Panc1 (cell line): ENCODE measurements at regions not wholly inside any gene's neighbourhood (a gene's known extent, or its start where the extent isn't known, plus 50 kb on each side); places are given as distances from the start of the nearest gene placed in this dataset.

Experiments
- ATAC-seq: fragments of 200-7000 bp; cut with Tn5 transposase; 2 replicates; pipeline ENCODE4 v1.9.1; 2020; ENCODE audit warnings: mild to moderate bottlenecking, moderate library complexity
- BruUV-seq: library from RNA; stranded (reverse); fragments of 400-500 nt; replicated peaks from 2 replicates; lab custom pipeline; 2021; lab: Mats Ljungman, UMichigan
- CTCF ChIA-PET: fragments of 300-600 bp; sonication (Branson Sonifier 250); formaldehyde crosslinking; loops from one replicate; lab custom pipeline; 2022; ENCODE audit warnings: antibody characterized with exemption; lab: Charles Lee
- POLR2A ChIA-PET: fragments of 300-600 bp; sonication (Branson Sonifier 250); formaldehyde crosslinking; loops from one replicate; lab custom pipeline; 2022; ENCODE audit warnings: antibody characterized with exemption; lab: Charles Lee
- DNase-seq: peaks from one replicate; pipeline ENCODE4 v3.0.0-alpha.2; 2010; ENCODE audit warnings: low read depth, low spot score
- H3K27ac ChIP-seq: 2 replicates; pipeline ENCODE4 v1.5.1; 2011; ENCODE audit warnings: mild to moderate bottlenecking, low read length, inconsistent platforms
- H3K27me3 ChIP-seq: fragments of 200-500 bp; sonication (Bioruptor generic); 2 replicates; pipeline ENCODE4 v1.6.0; 2014; ENCODE audit warnings: low read length, inconsistent platforms; ENCODE audit not compliant: control insufficient read depth, insufficient read depth
- H3K36me3 ChIP-seq: fragments of 200-500 bp; sonication (Bioruptor generic); 2 replicates; pipeline ENCODE4 v1.5.1; 2014; ENCODE audit warnings: inconsistent platforms, mild to moderate bottlenecking, low read length, moderate library complexity; ENCODE audit not compliant: control insufficient read depth, insufficient read depth
- H3K4me1 ChIP-seq: 2 replicates; pipeline ENCODE4 v1.5.1; 2011; ENCODE audit warnings: inconsistent platforms, mild to moderate bottlenecking, low read length, moderate library complexity; ENCODE audit not compliant: control insufficient read depth, insufficient read depth
- H3K4me3 ChIP-seq, 2 experiments: 2 replicates each; pipeline ENCODE4 v1.5.1; 2011 to 2012; ENCODE audit warnings: low read depth in 2 of 2, low read length in 2 of 2, mild to moderate bottlenecking in 2 of 2, inconsistent platforms in 1 of 2, moderate library complexity in 1 of 2
- H3K9me3 ChIP-seq: fragments of 200-500 bp; sonication (Bioruptor generic); 2 replicates; pipeline ENCODE4 v1.5.1; 2014; ENCODE audit warnings: low read depth, mild to moderate bottlenecking, inconsistent platforms, low read length, moderate library complexity; ENCODE audit not compliant: control insufficient read depth, insufficient read depth
- CTCF ChIP-seq: fragments of 450-650 bp; IDR thresholded peaks from 2 replicates; pipeline ENCODE4 v1.5.1; 2017; ENCODE audit warnings: mild to moderate bottlenecking
- POLR2AphosphoS5 ChIP-seq: IDR thresholded peaks from 2 replicates; pipeline ENCODE4 v1.6.1; 2012; ENCODE audit warnings: mild to moderate bottlenecking, low read depth, low read length, moderate library complexity
- REST ChIP-seq, 2 experiments: IDR thresholded peaks; 2 replicates each; pipeline ENCODE4 v1.6.1; 2011 to 2012; ENCODE audit warnings: low read depth in 2 of 2, control low read depth in 1 of 2, low read length in 1 of 2, mild to moderate bottlenecking in 1 of 2, moderate library complexity in 1 of 2; ENCODE audit not compliant: insufficient read depth in 1 of 2
- SIN3A ChIP-seq: IDR thresholded peaks from 2 replicates; pipeline ENCODE4 v1.6.1; 2012; ENCODE audit warnings: low read depth, mild to moderate bottlenecking, low read length, moderate library complexity, borderline replicate concordance; ENCODE audit not compliant: insufficient read depth
- TCF7L2 ChIP-seq: IDR thresholded peaks from 2 replicates; pipeline ENCODE4 v1.6.1; 2011; ENCODE audit warnings: mild to moderate bottlenecking, low read depth, low read length, inconsistent platforms
- in situ Hi-C: cut with HindIII; loops from 2 replicates; pipeline ENCODE4 v1.10.0; 2016; ENCODE audit warnings: low sequenced_read_pairs, low pct_unique_long_range_greater_than_20kb
- intact Hi-C: fragments of 100-400 bp; cut with micrococcal nuclease; formaldehyde crosslinking; loops from one replicate; pipeline ENCODE4 v1.10.0; 2022; ENCODE audit not compliant: unreplicated experiment

- TF ChIP-seq CTCF = no peak
- TF ChIP-seq SIN3A = no peak
- TF ChIP-seq REST (IDR thresholded peaks at IDR 0.05; ENCODE audit: insufficient read depth in 1 of 2, low read depth in 2 of 2, low read length in 1 of 2) = no peak
- no peak for TF ChIP-seq POLR2AphosphoS5
- no peak for TF ChIP-seq TCF7L2
- ChIA-PET CTCF (no interaction called here), POLR2A (no interaction called here)
- BruUV-seq = no TSS peak
- intact Hi-C loops (no loop called here), in situ Hi-C loops (no loop called here)
- Histone ChIP-seq H3K4me3 (no peak overlapping the region), H3K36me3 (no peaks in the 10 kb centered on the region), H3K27ac (no peak overlapping the region), H3K9me3 (no peaks in the 10 kb centered on the region), H3K4me1 (no peaks in the 10 kb centered on the region), H3K27me3 (no peaks in the 10 kb centered on the region)
- DNase-seq = no peak
- ATAC-seq = no peak
These were observed 150.3 kb upstream of the GPR12 start for GRCh38 chr13:26910754-26911465.

- ChIA-PET POLR2A (no interaction called here), CTCF (no interaction called here)
- in situ Hi-C loops (no loop called here), intact Hi-C loops (no loop called here)
- DNase-seq = no peak
- H3K27ac ChIP-seq = no peak overlapping the region
- H3K4me3 ChIP-seq = no peak overlapping the region
- H3K9me3 ChIP-seq = no peaks in the 10 kb centered on the region
- TF ChIP-seq POLR2AphosphoS5 (no peak), TCF7L2 (no peak), REST (IDR thresholded peaks at IDR 0.05; ENCODE audit: insufficient read depth in 1 of 2, low read depth in 2 of 2, low read length in 1 of 2) (no peak), SIN3A (no peak), CTCF (no peak)
- no peaks in the 10 kb centered on the region for H3K27me3 ChIP-seq
- no peaks in the 10 kb centered on the region for H3K36me3 ChIP-seq
- ATAC-seq = no peak
- BruUV-seq = no TSS peak
- H3K4me1 ChIP-seq = no peaks in the 10 kb centered on the region
These were observed 148.9 kb upstream of the GPR12 start for GRCh38 chr13:26909477-26909876.
